HG03432 (cell line): ENCODE measurements at regions not wholly inside any gene's neighbourhood (a gene's known extent, or its start where the extent isn't known, plus 50 kb on each side); places are given as distances from the start of the nearest gene placed in this dataset.
"Not testable (repeated sequence)": the region's sequence is repeated elsewhere in the genome, so short reads cannot be mapped to it uniquely, and the experiment has no call there.

Source experiments
- ATAC-seq: cut with Tn5 transposase; IDR thresholded peaks from one replicate; pipeline ENCODE4 v1.9.1; 2021; ENCODE audit warnings: mild to moderate bottlenecking, moderate library complexity; ENCODE audit not compliant: unreplicated experiment

DNA sequence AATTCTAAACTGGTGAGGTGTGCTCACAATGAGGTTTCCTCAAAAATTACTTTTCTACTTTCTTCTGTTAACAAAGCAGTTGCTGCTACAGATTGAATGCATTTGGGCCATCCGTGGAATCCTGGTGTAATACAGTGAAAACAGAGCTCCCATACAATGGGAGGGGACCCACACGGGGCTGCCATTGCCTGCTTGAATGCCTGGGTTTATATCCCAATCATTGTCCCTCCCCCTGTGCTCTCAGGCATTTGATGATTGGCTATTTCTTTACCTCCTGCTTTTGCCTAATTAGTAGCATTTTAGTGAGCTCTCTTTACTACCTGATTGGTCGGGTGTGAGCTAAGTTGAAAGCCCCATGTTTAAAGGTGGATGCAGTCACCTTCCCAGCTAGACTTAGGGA lies 52.9 kb upstream of the CSF1 start:
- not testable (repeated sequence) for ATAC-seq

DNA sequence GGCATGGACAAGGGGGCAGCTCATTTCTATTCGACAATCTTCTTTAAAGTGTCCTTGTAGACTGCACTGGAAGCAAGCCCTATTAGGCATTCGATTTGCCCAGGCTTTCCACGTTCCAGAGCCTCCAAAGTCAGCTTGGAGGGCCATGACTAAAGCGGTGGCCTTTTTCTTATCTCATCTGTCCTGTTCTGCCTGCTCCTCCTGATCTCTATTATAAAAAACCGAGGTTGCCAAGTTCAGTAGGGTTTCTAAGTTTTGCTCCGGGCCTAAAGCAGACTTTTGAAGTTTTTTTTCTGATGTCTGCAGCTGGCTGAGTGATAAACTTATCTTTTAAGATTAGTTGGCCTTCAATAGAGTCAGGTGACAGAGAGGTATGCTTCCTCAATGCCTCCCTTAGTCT lies 54.7 kb upstream of the CSF1 start:
- not testable (repeated sequence) for ATAC-seq

DNA sequence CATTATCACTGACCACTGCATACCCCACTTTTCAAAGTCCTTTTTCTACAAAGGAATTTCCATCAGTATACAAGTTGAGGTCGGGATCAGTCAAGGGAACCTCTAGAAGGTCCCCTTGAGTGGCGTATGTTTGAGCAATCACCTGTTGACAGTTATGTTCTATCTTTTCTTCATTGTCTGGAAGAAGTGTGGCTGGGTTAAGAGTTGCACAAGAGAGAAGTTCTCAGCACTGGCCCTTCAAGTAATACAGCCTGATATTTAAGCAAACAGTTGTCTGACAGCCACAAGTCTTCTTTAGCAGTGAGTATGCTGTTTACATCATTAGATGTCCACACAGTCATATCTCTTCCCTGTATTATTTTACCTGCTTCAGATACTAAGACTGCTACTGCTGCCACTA lies 56.7 kb upstream of the CSF1 start:
- ATAC-seq: not testable (repeated sequence)

DNA sequence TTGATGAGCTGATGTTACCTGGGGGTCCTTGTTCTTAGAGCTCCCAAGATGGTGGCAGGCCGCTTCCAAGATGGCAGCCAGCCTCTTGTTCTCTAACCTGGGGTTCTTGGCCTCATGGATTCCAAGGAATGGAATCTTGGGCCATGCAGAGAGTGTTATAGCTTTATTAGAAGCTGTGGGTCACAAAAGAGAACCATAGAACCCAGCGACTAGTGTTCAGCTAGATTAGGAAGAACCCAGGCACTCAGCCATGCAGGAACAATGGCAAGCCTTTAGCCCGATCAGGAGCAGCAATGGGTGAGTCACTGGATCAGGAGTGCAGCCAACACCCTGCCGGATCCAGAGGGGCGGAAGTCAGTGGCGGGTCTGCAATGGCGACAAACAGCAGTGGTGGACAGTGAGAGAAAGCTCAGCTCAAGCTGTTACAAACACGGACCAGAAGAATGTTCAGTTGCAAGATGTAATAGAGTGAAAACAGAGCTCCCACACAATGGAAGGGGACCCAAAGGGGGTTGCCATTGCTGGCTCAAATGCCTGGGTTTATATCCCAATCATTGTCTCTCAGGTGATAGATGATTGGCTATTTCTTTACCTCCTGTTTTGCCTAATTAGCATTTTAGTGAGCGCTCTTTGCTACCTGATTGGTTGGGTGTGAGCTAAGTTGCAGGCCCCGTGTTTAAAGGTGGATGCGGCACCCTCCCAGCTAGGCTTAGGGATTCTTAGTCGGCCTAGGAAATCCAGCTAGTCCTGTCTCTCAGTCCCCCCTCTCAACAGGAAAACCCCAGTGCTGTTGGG lies 58.2 kb upstream of the CSF1 start:
- not testable (repeated sequence) for ATAC-seq

DNA sequence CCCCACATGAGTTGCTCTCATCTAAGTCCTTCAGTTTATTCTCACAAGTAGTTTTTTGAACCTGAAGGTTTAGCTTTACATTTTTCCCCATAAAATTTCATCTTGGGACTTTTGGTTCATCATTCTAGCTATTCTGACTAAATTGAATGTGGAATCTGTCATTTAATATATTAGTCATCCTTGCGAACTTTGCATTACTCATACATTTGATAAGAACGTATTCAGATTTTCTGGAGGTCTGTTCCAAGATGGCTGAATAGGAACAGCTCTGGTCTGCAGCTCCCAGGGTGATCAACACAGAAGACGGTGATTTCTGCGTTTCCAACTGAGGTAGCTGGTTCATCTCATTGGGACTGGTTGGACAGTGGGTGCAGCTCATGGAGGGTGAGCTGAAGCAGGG lies 59.8 kb upstream of the CSF1 start:
- no peak for ATAC-seq

DNA sequence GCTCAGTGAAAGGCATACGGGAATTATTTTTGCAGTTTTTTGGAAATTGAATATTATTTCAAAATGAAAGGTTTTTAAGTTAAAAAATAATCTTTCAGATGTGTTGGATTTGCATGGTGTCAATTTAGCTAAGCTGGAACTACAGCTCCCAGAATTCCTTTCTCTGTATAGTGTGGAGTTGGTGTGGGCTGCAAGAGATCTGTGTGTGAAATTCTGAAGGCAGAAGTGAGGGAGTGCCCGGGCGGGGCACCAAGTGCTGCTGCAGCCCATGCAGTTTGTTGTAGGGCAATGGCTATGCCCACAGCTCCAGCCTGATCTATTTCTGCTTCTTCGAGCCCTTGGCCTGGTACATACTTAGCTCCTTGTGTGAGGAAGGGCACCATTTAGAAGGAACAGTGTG lies 60.5 kb upstream of the CSF1 start:
- no peak for ATAC-seq

DNA sequence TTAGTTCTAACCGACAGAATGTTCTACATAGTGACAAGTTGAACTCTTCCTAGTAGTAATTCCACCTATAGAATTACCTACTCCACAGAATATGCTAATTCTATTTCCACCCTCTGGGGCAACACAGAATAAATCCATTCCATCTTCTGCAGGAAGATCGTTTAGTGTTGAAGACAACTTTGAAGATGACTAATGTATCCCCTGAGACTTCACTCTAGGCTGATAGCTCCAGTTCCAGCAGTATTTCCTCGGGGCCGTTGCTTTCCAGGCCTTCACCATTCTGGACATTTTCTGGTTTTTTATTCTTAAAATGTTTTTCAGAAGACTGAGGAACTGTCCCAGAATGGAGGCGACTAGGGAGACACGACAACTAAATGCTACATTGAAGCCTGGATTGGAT lies 61.0 kb upstream of the CSF1 start:
- ATAC-seq: no peak

DNA sequence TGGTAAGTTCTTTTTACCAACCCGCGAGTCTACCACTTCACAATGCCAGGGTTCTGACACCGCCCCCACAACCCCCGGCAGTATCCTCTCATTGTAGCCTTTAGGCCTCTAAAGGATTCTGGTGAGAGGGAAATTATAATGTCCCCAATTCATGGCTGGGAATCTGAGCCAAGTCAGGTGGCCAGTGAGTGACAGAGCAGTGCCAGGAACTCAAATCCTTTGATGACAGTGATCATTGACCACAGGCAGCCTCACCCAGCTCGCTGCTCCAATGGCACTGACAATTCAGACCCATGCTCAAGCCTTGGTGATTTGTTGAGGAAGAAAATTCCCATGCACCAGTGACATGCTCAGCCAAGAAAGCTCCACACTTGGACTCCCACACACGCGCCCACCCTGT lies 63.4 kb upstream of the CSF1 start:
- ATAC-seq: no peak

DNA sequence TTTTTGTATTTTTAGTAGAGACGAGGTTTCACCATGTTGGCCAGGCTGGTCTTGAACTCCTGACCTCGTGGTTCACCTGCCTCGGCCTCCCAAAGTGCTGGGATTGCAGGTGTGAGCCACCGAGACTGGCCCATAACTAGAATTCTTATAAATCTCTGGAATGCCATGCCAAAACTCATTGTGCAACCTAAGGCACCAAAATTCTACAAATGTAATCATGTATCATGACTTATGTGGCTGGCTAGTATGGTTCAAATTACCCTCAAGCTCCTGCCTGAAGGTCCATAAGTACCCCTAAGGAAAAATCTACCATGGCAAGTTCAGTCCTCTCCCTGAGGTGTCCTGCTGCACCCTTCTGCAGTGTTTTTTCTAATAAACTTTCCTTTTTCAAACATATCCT lies 63.8 kb upstream of the CSF1 start:
- no peak for ATAC-seq

DNA sequence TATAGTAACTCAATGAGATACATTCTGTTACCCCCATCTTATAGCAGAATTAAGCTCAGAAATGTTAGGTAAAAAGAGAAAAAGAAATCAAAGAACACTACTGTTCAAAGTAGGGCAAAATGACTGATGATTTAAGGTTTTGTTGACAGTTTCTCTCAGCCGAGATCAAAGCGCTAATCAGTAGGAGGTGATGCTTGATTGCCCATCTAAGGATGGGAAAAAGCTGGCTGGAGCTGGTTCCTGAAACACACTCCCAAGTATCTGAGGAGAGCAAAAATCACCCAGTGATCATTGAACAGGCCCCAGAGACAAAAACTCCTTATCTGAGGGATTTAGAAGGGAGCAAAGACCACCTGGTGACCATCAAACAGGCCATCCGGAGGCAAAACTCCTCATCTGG lies 64.5 kb upstream of the CSF1 start:
- ATAC-seq: no peak

DNA sequence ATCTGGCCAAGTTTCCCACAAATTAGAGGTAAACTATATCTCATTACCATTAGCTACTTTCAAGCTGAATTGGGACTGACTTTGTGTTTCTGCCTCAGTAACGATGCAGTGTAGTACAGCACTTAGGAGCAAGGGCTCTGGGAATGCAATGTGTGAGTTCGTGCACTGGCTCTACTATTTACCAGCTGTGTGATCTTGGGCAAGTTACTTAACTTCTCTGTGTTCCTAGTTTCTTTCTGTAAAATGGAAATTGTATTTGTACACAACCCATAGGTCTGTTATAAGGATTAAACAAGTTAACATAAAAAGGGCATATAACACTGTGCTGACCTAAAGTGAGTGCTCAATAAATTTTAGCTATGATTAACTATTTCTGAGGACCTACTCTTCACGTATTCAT lies 65.0 kb upstream of the CSF1 start:
- no peak for ATAC-seq

DNA sequence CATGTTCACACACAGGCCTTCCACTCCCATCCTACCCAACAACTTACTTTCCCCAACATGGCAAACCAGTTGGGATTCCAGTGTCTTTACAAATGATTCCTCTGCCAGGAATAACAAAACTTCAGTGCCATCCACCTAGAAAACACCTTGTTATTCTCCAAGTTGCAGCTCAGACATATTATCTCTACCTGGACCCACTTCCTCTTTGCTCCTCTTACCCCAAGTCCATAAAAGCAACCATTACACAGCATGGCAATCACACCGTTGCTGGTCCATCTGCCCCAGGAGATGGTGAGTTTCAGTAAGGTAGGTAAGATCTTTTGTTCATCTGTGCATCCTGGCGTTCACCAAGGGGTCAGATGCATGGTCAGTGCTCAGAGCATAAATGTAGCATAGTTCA lies 66.0 kb upstream of the CSF1 start:
- ATAC-seq: no peak

DNA sequence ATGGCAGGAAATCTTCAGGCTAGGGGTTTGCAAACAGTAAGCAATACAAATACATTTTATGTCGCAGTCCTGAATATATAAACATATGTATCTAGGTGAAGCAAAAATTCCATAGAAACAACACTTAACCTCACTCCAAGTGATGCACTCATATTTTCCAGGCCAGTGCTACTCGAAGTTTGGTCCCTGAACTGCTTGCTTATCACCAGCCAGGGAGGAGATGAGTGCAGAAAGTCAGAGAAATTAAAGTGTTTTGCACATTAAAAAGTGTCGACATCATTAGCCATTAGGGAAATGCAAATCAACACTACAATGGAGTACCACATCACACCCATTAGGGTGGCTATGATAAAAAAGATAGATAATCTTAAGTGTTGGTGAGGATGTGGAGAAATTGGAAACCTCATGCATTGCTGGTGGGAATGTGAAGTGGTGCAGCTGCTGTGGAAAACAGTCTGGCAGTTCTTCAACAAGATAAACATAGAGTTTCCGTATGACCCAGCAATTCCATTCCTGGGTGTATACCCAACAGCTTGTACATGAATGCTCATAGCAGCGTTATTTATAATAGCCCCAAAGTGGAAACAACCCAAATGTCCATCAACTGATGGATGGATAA lies 70.5 kb upstream of the CSF1 start:
- ATAC-seq: no peak

DNA sequence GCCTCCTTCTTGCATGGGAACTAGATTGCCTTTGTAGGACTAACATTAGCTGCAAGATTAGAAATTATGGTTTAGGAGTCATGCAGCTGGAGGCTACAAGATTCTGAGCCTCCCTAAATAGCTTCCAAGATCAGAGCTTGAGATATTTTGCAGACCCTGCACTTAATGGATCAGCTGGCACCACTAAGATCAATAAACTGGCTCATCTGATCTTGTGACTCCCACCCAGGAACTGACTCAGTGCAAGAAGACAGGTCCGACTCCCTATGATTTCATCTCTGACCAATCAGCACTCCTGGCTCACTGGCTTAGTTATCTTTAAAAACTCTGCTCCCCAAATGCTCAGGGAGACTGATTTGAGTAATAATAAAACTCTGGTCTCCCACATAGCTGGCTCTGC lies 71.4 kb upstream of the CSF1 start:
- ATAC-seq: not testable (repeated sequence)

DNA sequence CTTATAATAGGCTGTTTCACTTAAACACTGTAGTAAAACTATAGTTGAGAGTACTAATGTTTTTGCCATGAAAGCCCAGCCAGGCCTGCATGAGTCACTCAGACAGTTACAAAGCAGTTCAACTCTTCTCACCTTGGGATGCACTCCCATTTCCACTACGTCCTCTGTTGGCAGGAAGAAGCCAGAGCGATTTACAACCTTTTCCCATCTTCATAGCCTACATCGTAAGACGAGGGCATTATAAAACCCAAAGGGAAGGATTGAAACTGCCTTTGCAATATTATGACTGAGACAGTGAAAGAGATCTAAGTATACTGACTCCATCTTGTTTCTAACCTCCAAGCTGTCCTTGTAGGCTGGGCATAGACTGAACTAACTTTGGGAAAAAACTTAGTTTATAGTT lies 71.8 kb upstream of the CSF1 start:
- ATAC-seq: no peak

DNA sequence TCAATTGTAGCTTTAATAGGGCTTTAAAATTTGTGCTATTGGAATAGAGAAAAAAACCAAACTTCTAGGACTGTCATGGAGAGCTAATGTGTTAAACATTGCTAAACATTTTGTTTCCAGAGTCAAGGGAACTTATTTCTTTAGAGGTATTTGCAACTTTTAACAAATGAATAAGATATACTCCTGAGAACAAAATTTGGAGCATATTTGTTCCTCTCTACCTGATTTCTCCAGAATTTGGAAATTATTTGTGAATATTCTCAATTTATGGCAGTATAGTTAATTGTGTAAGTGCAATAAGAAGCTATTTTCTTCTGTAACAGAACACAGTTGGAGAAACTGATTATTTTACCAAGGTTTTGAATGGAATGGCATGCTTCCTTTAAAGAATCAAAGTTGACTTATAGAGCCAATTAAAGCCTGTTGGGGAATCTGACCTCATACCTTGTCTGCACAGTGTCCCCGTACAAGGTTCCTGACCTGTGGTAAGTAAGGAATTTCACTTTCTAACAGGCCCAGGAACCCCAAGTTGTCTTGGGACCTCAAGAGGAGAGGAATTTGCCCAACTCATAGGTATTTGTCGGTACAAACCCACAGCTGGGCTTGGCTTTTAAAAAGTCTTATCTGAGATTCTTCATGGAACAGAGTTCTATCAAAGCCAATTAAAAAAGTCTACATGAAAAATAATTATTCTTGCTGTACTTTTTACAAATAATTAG lies 72.6 kb upstream of the CSF1 start:
- no peak for ATAC-seq

DNA sequence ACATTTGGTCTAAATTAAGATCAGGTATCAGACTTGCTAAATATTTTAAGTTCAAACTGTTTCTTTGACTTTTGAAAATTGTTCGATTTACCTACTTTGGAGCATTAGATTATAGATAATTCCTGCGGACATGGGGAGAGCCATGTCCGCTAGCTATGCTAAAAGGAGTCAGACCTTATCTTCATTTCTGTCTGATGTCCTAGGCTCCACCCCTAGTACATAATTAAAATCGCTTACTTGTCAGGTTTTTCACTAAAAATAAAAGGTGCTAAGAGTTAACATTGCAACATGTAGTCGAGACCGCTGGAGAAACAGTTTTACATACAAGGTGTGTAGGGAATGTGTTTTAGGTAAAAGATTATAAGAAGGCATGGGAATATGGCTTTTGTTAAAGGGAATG lies 71.9 kb upstream of the EPS8L3 start:
- not testable (repeated sequence) for ATAC-seq

DNA sequence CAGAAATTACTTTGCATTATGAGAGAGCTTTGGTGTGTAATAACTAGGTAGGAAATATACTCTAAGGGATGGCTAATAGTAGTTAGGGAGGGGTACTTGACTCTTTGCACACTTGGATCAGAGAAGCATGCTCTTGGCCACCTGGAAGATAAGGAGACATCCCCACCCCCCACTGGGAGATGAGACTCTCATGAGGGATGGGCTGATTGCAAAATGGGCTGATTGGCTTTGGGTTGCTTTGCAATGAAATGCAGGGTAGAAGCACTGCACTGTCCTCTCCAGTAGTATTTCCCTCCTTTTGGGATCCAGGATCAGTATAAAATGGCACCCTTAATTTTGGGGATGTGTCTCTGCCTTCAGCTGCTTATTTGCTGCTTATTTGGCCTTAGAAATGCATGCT lies 71.2 kb upstream of the EPS8L3 start:
- ATAC-seq: no peak

DNA sequence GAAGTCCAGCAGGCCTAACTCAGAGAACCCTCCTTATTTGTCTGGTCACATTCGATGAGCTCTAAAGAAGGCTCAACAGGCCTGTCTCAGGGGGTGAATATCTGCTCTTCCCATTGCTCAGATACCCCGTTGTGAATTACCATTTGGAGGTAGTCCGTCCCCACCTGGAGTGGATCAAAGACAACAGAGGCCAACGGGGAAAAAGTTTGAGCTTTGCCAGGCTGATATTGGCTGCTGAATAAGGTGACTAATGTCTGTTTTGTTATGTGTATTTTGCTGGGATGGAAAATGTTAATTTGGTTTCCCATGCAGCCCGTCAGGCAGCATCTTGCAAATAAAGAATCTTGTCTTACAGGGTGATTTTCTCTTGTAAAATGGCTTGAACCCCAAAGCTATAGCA lies 69.2 kb upstream of the EPS8L3 start:
- no peak for ATAC-seq

DNA sequence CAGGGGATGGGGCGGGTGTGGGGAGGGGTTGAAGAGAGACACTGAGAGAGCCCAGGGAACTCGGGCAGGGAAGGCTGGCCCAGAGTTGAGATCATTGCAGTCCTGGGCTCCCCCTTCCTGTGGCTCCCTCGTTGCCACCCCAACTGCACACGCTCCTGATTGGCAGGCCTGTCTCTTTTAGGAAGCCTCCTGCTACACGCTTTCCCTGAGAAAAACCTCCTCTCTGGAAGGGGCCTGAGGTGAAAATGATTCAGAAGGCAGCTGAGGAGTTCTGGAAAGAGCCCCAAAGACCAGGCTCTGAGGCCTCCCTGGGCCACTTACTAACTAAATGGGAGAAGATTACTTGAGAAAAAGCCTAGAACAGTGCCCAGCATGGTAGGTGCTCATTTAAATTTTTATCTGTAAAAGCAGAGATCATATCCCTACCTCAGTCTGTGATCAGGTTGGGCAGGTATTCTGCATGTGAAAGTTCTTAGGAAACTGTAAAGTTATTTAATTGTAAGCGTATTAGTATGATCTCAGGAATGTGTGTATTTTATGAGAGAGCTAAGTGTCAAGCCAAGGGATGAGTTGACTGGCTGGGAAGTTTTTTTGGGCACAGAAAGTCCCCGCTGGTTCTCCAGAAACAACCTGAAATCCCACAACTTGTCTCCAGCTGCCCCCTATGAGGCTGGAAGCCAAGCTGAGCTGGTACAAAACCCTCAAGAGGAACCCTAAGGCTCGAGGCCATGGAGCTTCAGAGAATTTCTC lies 65.2 kb upstream of the EPS8L3 start:
- no peak for ATAC-seq

DNA sequence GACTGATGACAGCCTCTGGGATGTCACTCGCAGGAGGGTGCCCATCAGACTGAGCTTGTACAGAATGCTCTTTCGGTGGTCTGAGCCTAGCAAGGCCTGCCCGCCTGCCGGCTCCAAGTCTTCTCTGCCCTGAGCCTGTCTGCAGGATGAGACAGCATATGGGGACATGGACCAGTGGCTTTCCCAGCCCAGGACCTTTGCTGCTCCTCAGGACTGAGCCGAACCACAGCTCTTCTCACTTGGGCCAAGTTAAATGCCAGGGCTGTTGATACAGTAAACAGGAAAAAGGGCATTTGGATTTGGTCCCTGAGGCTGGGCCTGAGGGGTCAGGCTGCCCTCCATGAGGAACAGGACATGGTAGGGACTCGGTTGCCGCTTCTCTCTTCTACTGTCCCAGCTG lies 64.3 kb upstream of the EPS8L3 start:
- no peak for ATAC-seq
